MV-4-11 (cell line): ENCODE measurements at regions not wholly inside any gene's neighbourhood (a gene's known extent, or its start where the extent isn't known, plus 50 kb on each side); places are given as distances from the start of the nearest gene placed in this dataset.
"Not testable (repeated sequence)": the region's sequence is repeated elsewhere in the genome, so short reads cannot be mapped to it uniquely, and the experiment has no call there.

Experiments
- DNase-seq: peaks from one replicate; lab custom pipeline; 2025; lab: John Stamatoyannopoulos, UW

GRCh38 chr1:14396100-14396499 lies 202.4 kb upstream of the KAZN start:
- DNase-seq: no peak

GRCh38 chr1:14403961-14404645 lies 194.4 kb upstream of the KAZN start:
- no peak for DNase-seq

GRCh38 chr1:14404862-14405301 lies 193.6 kb upstream of the KAZN start:
- DNase-seq: no peak

- no peak for DNase-seq
Observed at GRCh38 chr1:14412235-14412634, 186.2 kb upstream of the KAZN start.

GRCh38 chr1:14413819-14414490 lies 184.5 kb upstream of the KAZN start:
- no peak for DNase-seq

GRCh38 chr1:14415396-14415795 lies 183.1 kb upstream of the KAZN start:
- no peak for DNase-seq

- not testable (repeated sequence) for DNase-seq
Observed at GRCh38 chr1:14419778-14420218, 178.7 kb upstream of the KAZN start.

- no peak for DNase-seq
Observed at GRCh38 chr1:14420686-14421085, 177.8 kb upstream of the KAZN start.

- no peak for DNase-seq
Observed at GRCh38 chr1:14421295-14421976, 177.0 kb upstream of the KAZN start.

- no peak for DNase-seq
Observed at GRCh38 chr1:14421977-14422609, 176.4 kb upstream of the KAZN start.

- DNase-seq: no peak
Observed at GRCh38 chr1:14424325-14425002, 174.0 kb upstream of the KAZN start.

GRCh38 chr1:14426854-14427253 lies 171.6 kb upstream of the KAZN start:
- DNase-seq: no peak

- DNase-seq: no peak
Observed at GRCh38 chr1:14429577-14429976, 168.9 kb upstream of the KAZN start.

GRCh38 chr1:14432728-14433127 lies 165.8 kb upstream of the KAZN start:
- DNase-seq: not testable (repeated sequence)

- no peak for DNase-seq
Observed at GRCh38 chr1:14435368-14436023, 163.0 kb upstream of the KAZN start.

GRCh38 chr1:14437417-14437918 lies 161.0 kb upstream of the KAZN start:
- no peak for DNase-seq

- DNase-seq: no peak
Observed at GRCh38 chr1:14438127-14438769, 160.2 kb upstream of the KAZN start.

- DNase-seq: no peak
Observed at GRCh38 chr1:14439015-14439414, 159.5 kb upstream of the KAZN start.

GRCh38 chr1:14440166-14440565 lies 158.3 kb upstream of the KAZN start:
- DNase-seq: no peak

- DNase-seq: no peak
Observed at GRCh38 chr1:14440731-14441130, 157.8 kb upstream of the KAZN start.

- DNase-seq: no peak
Observed at GRCh38 chr1:14441302-14441741, 157.2 kb upstream of the KAZN start.
